RWPE2 (cell line): ENCODE measurements at regions not wholly inside any gene's neighbourhood (a gene's known extent, or its start where the extent isn't known, plus 50 kb on each side); places are given as distances from the start of the nearest gene placed in this dataset.

Experiments used
- ATAC-seq: fragments of 200-7000 bp; cut with Tn5 transposase; 3 replicates; pipeline ENCODE4 v1.9.1; 2021; ENCODE audit warnings: low read depth
- DNase-seq: peaks from one replicate; pipeline ENCODE4 v3.0.0-alpha.2; 2020; ENCODE audit warnings: low spot score
- H3K27ac ChIP-seq: fragments of 450-650 bp; 2 replicates; pipeline ENCODE4 v1.5.1; 2017; ENCODE audit warnings: mild to moderate bottlenecking; ENCODE audit not compliant: poor library complexity, severe bottlenecking
- H3K27me3 ChIP-seq: fragments of 250-450 bp; sonication (Bioruptor Pico); 2 replicates; pipeline ENCODE4 v1.5.1; 2021; ENCODE audit warnings: mild to moderate bottlenecking, moderate library complexity; ENCODE audit not compliant: insufficient read depth, poor library complexity, severe bottlenecking
- H3K36me3 ChIP-seq: fragments of 250-450 bp; sonication (Bioruptor Pico); 2 replicates; pipeline ENCODE4 v1.5.1; 2020; ENCODE audit warnings: low read depth, mild to moderate bottlenecking, moderate library complexity
- H3K4me1 ChIP-seq: fragments of 250-450 bp; sonication (Bioruptor Pico); 2 replicates; pipeline ENCODE4 v1.5.1; 2021; ENCODE audit warnings: mild to moderate bottlenecking, moderate library complexity; ENCODE audit not compliant: insufficient read depth, poor library complexity, severe bottlenecking
- H3K4me3 ChIP-seq: fragments of 250-450 bp; sonication (Bioruptor Pico); 2 replicates; pipeline ENCODE4 v1.5.1; 2021; ENCODE audit warnings: mild to moderate bottlenecking, moderate library complexity; ENCODE audit not compliant: severe bottlenecking
- H3K9me3 ChIP-seq: fragments of 250-450 bp; sonication (Bioruptor Pico); 2 replicates; pipeline ENCODE4 v1.5.1; 2021; ENCODE audit warnings: mild to moderate bottlenecking, moderate library complexity; ENCODE audit not compliant: severe bottlenecking
- TF ChIP-seq, protein P1 (sequence below): fragments of 450-650 bp; IDR thresholded peaks from one replicate; pipeline ENCODE4 v1.5.1; 2017; ENCODE audit warnings: mild to moderate bottlenecking, moderate library complexity; ENCODE audit not compliant: poor library complexity, severe bottlenecking

DNA sequence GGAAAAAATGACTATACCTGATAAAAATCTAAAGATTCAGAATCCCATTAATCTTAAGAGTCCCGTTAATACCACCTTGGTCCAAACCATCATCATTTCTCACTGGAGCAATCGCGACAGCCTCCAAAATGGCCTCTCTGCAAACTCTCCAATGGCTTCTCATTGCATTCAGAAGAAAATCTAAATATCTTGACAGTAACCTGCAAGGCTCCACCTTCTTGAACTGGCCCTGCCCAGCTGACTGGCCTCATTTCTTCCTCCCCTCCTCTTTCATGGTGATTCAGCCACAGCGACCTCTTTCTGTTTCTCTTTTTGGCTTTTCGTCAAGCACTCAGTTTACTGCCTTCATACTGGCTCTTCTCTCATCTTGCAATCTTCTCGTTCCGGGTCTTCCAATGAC lies 56.2 kb upstream of the GPRIN3 start:
- TF ChIP-seq, protein P1, sequence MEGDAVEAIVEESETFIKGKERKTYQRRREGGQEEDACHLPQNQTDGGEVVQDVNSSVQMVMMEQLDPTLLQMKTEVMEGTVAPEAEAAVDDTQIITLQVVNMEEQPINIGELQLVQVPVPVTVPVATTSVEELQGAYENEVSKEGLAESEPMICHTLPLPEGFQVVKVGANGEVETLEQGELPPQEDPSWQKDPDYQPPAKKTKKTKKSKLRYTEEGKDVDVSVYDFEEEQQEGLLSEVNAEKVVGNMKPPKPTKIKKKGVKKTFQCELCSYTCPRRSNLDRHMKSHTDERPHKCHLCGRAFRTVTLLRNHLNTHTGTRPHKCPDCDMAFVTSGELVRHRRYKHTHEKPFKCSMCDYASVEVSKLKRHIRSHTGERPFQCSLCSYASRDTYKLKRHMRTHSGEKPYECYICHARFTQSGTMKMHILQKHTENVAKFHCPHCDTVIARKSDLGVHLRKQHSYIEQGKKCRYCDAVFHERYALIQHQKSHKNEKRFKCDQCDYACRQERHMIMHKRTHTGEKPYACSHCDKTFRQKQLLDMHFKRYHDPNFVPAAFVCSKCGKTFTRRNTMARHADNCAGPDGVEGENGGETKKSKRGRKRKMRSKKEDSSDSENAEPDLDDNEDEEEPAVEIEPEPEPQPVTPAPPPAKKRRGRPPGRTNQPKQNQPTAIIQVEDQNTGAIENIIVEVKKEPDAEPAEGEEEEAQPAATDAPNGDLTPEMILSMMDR: no peak
- no peak for ATAC-seq
- H3K27ac ChIP-seq: no peak overlapping the region
- no peaks in the 10 kb centered on the region for H3K9me3 ChIP-seq
- H3K27me3 ChIP-seq: no peaks in the 10 kb centered on the region
- H3K36me3 ChIP-seq: no peaks in the 10 kb centered on the region
- H3K4me3 ChIP-seq: no peak overlapping the region
- H3K4me1 ChIP-seq: no peaks in the 10 kb centered on the region
- DNase-seq: no peak

DNA sequence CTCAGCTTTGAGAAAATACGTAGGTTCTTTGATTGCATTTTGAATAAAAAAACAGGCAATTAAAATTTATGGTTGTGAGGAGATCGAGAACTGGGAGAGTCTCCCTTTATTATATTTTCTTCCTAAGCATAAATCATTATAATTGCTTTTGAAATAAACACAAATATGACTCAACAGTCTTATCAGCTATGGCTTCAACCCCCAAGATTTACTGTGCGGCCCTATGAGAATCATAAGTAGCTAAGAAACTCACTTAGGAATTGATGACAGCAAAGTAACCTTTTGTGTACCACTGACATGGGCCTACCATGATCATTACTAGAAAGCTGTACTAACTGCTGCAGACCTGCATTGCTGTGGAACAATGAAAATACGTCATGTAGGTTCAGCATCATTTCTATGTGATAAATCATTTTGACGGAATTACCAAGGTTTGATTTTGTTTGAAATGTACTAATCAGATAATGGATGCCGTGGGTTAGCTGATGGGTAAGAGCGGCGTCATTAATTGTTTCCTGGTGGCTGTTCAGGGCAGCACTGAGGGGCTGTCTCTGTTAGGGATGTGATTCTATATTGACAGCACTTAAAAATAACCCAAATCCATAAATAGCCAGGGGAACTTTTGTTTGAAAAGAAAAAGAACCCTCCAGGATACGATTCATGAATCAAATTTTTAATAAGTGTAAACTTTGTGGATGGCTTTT lies 51.5 kb upstream of the GPRIN3 start:
- DNase-seq (no peak), ATAC-seq (no peak)
- TF ChIP-seq, protein P1: no peak
- Histone ChIP-seq H3K9me3 (no peaks in the 10 kb centered on the region), H3K4me1 (no peaks in the 10 kb centered on the region), H3K4me3 (no peak overlapping the region), H3K36me3 (no peaks in the 10 kb centered on the region), H3K27me3 (no peaks in the 10 kb centered on the region), H3K27ac (no peak overlapping the region)

DNA sequence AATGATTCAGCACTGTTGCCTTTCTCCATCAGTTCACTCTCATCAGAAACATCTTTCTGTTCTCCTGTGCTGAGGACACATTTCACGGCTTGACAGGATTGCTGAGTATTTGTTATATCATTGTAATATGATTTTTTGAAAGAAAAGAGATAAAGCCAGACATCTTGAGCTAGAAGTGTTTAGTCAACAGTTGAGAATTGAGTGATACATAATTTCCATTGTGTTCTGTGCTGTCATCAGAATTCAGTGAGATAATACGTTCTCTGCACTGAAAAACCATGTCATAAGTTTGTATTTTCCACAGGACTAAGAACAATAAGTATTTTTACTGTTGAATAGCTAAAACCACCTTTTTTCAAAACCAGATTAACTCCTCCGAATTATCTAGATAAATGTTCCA lies 50.2 kb upstream of the GPRIN3 start:
- Histone ChIP-seq H3K9me3 (no peaks in the 10 kb centered on the region), H3K4me3 (no peak overlapping the region), H3K27me3 (no peaks in the 10 kb centered on the region), H3K27ac (no peak overlapping the region), H3K4me1 (no peaks in the 10 kb centered on the region), H3K36me3 (no peaks in the 10 kb centered on the region)
- TF ChIP-seq, protein P1: no peak
- no peak for DNase-seq
- no peak for ATAC-seq
